ENCODE measurements at regions not wholly inside any gene's neighbourhood (a gene's known extent, or its start where the extent isn't known, plus 50 kb on each side); places are given as distances from the start of the nearest gene placed in this dataset.

DNA sequence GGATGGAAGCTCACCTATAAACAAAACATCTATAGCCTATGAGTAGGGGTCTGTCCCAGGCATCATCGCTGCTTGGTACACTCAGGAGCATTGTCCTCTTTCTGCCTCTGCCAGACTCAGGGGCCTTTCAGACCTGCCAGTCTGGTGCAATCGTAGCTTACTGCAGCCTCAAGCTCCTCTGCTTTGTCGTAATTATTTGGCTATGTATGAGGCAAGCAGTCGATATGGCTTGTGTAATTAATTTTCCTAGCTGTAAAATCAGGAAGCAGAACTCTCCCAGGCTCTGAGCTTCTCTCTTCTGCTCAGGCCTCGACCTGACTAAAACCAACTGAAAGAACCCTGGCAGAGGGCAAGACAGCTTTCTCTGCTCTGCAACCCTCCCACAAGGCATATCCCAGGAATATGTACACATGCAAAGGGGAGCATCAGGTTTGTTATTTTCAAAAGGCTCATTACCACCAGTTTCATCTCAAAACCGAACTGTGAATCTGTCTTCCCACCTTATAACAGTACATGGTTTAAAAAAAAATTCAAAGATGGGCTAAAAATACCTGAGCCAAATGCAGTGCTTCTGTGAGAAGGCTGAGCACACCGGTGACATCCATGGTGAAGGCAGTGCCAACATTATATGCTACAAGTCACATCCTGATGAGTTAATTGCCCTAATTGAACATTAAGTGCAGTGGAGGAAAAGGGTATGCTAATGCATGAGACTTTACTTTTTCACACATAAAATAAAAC, 309.2 kb upstream of the EMCN start:
- H3K27me3 Mint-ChIP-seq (ENCODE audit: insufficient read depth, unreplicated experiment), result no peaks in the 10 kb centered on the region
- ChIA-PET POLR2A (no interaction called here), CTCF (no interaction called here)
- H3K4me1 ChIP-seq, result no peaks in the 10 kb centered on the region
- TF ChIP-seq, protein P1, sequence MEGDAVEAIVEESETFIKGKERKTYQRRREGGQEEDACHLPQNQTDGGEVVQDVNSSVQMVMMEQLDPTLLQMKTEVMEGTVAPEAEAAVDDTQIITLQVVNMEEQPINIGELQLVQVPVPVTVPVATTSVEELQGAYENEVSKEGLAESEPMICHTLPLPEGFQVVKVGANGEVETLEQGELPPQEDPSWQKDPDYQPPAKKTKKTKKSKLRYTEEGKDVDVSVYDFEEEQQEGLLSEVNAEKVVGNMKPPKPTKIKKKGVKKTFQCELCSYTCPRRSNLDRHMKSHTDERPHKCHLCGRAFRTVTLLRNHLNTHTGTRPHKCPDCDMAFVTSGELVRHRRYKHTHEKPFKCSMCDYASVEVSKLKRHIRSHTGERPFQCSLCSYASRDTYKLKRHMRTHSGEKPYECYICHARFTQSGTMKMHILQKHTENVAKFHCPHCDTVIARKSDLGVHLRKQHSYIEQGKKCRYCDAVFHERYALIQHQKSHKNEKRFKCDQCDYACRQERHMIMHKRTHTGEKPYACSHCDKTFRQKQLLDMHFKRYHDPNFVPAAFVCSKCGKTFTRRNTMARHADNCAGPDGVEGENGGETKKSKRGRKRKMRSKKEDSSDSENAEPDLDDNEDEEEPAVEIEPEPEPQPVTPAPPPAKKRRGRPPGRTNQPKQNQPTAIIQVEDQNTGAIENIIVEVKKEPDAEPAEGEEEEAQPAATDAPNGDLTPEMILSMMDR (IDR thresholded peaks at IDR 0.05; ENCODE audit: insufficient read depth in 1 of 2, low read depth in 1 of 2, low read length in 1 of 2, severe bottlenecking in 1 of 2, unreplicated experiment in 1 of 2), result no peak
- H3K9me3 ChIP-seq, result peaks cover 3% of the 10 kb centered on the region; the same call in 1 of the 2 replicates
- no peak for DNase-seq
- H3K36me3 Mint-ChIP-seq (ENCODE audit: insufficient read depth, unreplicated experiment), result no peaks in the 10 kb centered on the region
- no peak overlapping the region for H3K4me3 ChIP-seq (ENCODE audit: low read depth, low read length)
- no peaks in the 10 kb centered on the region for H3K27me3 ChIP-seq (replicated peaks; ENCODE audit: control insufficient read depth, insufficient read depth, low read length)
- H3K27ac Mint-ChIP-seq (ENCODE audit: unreplicated experiment), result no peak overlapping the region
- BruUV-seq (replicated peaks), result no TSS peak
- no peak overlapping the region for H3K4me3 Mint-ChIP-seq (ENCODE audit: unreplicated experiment)
- no peaks in the 10 kb centered on the region for H3K9me3 Mint-ChIP-seq (ENCODE audit: unreplicated experiment)
- no peaks in the 10 kb centered on the region for H3K36me3 ChIP-seq (ENCODE audit: control insufficient read depth, insufficient read depth, low read length)
- intact Hi-C loops (cut with micrococcal nuclease; ENCODE audit: unreplicated experiment), result no loop called here
- H3K4me1 Mint-ChIP-seq (ENCODE audit: low read depth, unreplicated experiment), result no peaks in the 10 kb centered on the region

DNA sequence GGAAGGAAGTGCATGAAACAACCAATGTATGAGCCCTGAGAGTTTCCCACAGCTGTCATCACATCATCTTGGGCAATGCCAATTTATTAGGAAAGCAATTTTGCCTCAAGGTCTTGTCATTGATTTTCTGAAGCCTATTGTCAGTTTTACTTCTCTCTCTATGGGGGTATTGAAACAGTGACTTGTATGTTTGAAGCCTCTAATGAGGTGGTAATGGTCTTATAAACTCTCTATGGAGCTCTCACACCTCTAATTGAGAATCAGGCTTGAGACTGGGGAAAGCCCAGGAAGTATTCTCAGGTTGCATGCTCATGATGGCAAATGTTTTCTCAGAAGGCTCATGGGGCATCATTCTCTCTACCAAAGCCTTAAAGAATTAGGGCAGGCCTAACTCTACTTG, 308.2 kb upstream of the EMCN start:
- CTCF ChIA-PET, result no interaction called here
- POLR2A ChIA-PET, result no interaction called here

DNA sequence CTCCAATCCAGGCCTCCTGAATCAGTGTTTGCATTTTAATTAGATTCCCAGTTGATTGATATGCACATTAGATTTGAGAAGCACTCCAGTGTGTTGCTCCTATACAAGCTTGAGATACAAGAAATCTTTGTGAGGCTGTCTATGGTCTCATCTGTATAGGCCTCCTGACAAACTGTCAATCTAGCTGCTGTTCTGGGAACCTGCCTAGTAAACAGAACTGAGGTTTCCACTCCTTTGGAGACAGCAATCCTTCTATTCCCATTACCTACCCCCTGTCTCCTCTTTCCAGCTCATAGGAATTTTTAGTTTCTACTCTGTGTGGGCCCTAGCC, 306.1 kb upstream of the EMCN start:
- POLR2A ChIA-PET, result no interaction called here
- CTCF ChIA-PET, result no interaction called here
- H3K4me1 ChIP-seq, result no peaks in the 10 kb centered on the region

More for the DNA sequence above, 308.2 kb upstream of the EMCN start:
- Mint-ChIP-seq H3K4me1 (ENCODE audit: low read depth, unreplicated experiment) (no peaks in the 10 kb centered on the region), H3K9me3 (ENCODE audit: unreplicated experiment) (no peaks in the 10 kb centered on the region), H3K27ac (ENCODE audit: unreplicated experiment) (no peak overlapping the region), H3K4me3 (ENCODE audit: unreplicated experiment) (no peak overlapping the region), H3K27me3 (ENCODE audit: insufficient read depth, unreplicated experiment) (no peaks in the 10 kb centered on the region), H3K36me3 (ENCODE audit: insufficient read depth, unreplicated experiment) (no peaks in the 10 kb centered on the region)
- TF ChIP-seq, protein P1 (IDR thresholded peaks at IDR 0.05; ENCODE audit: insufficient read depth in 1 of 2, low read depth in 1 of 2, low read length in 1 of 2, severe bottlenecking in 1 of 2, unreplicated experiment in 1 of 2), result no peak
- no TSS peak for BruUV-seq (replicated peaks)
- DNase-seq, result no peak
- no peaks in the 10 kb centered on the region for H3K36me3 ChIP-seq (ENCODE audit: control insufficient read depth, insufficient read depth, low read length)
- H3K4me1 ChIP-seq, result no peaks in the 10 kb centered on the region
- intact Hi-C loops (cut with micrococcal nuclease; ENCODE audit: unreplicated experiment), result no loop called here
- H3K27me3 ChIP-seq (replicated peaks; ENCODE audit: control insufficient read depth, insufficient read depth, low read length), result no peaks in the 10 kb centered on the region
- H3K4me3 ChIP-seq (ENCODE audit: low read depth, low read length), result no peak overlapping the region
- peaks cover 3% of the 10 kb centered on the region; the same call in 1 of the 2 replicates for H3K9me3 ChIP-seq

More for the DNA sequence above, 306.1 kb upstream of the EMCN start:
- intact Hi-C loops (cut with micrococcal nuclease; ENCODE audit: unreplicated experiment), result no loop called here
- Histone ChIP-seq H3K4me3 (ENCODE audit: low read depth, low read length) (no peak overlapping the region), H3K27me3 (replicated peaks; ENCODE audit: control insufficient read depth, insufficient read depth, low read length) (no peaks in the 10 kb centered on the region), H3K9me3 (no peaks in the 10 kb centered on the region), H3K36me3 (ENCODE audit: control insufficient read depth, insufficient read depth, low read length) (no peaks in the 10 kb centered on the region)
- H3K27ac Mint-ChIP-seq (ENCODE audit: unreplicated experiment), result no peak overlapping the region
- no peak overlapping the region for H3K4me3 Mint-ChIP-seq (ENCODE audit: unreplicated experiment)
- TF ChIP-seq, protein P1 (IDR thresholded peaks at IDR 0.05; ENCODE audit: insufficient read depth in 1 of 2, low read depth in 1 of 2, low read length in 1 of 2, severe bottlenecking in 1 of 2, unreplicated experiment in 1 of 2), result no peak
- no TSS peak for BruUV-seq (replicated peaks)
- H3K4me1 Mint-ChIP-seq (ENCODE audit: low read depth, unreplicated experiment), result no peaks in the 10 kb centered on the region
- no peaks in the 10 kb centered on the region for H3K27me3 Mint-ChIP-seq (ENCODE audit: insufficient read depth, unreplicated experiment)
- H3K9me3 Mint-ChIP-seq (ENCODE audit: unreplicated experiment), result no peaks in the 10 kb centered on the region
- no peaks in the 10 kb centered on the region for H3K36me3 Mint-ChIP-seq (ENCODE audit: insufficient read depth, unreplicated experiment)
- no peak for DNase-seq

All from Caco-2 (cell line).